ENCODE measurements at regions not wholly inside any gene's neighbourhood (a gene's known extent, or its start where the extent isn't known, plus 50 kb on each side); places are given as distances from the start of the nearest gene placed in this dataset.

GRCh38 chr3:59438492-59438891 lies 388.7 kb upstream of the CFAP20DC start:
- TF ChIP-seq NR2C2 (IDR thresholded peaks at IDR 0.05; ENCODE audit: borderline replicate concordance, control insufficient read depth, insufficient read length, low read depth) (no peak), RUNX3 (IDR thresholded peaks at IDR 0.05; ENCODE audit: low read length) (no peak), CEBPZ (IDR thresholded peaks at IDR 0.05; ENCODE audit: low read depth, low read length) (no peak), USF2 (IDR thresholded peaks at IDR 0.05; ENCODE audit: borderline replicate concordance, low read depth, low read length) (no peak), SP1 (IDR thresholded peaks at IDR 0.05; ENCODE audit: low read depth, low read length) (no peak), EP300 (IDR thresholded peaks at IDR 0.05; ENCODE audit: borderline replicate concordance in 1 of 2, control insufficient read depth in 1 of 2, low read depth in 2 of 2, low read length in 2 of 2) (no peak), HDAC2 (IDR thresholded peaks at IDR 0.05) (no peak), FOXM1 (IDR thresholded peaks at IDR 0.05; ENCODE audit: low read depth, low read length) (no peak)
- TF ChIP-seq, protein P1, sequence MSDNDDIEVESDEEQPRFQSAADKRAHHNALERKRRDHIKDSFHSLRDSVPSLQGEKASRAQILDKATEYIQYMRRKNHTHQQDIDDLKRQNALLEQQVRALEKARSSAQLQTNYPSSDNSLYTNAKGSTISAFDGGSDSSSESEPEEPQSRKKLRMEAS (IDR thresholded peaks at IDR 0.05; ENCODE audit: low read depth, low read length), result no peak
